ENCODE measurements at regions not wholly inside any gene's neighbourhood (a gene's known extent, or its start where the extent isn't known, plus 50 kb on each side); places are given as distances from the start of the nearest gene placed in this dataset.

- TF ChIP-seq CTCF (IDR thresholded peaks at IDR 0.05; ENCODE audit: insufficient read depth, low read length, poor library complexity, severe bottlenecking) = no peak
- no peak for TF ChIP-seq EZH2phosphoT487 (conservative IDR thresholded peaks at IDR 0.05; ENCODE audit: low read length)
Observed at GRCh38 chr11:70487160-70487559, 88.8 kb downstream of the CTTN start.
